ENCODE measurements at regions not wholly inside any gene's neighbourhood (a gene's known extent, or its start where the extent isn't known, plus 50 kb on each side); places are given as distances from the start of the nearest gene placed in this dataset.
"Not testable (repeated sequence)": the region's sequence is repeated elsewhere in the genome, so short reads cannot be mapped to it uniquely, and the experiment has no call there.

- intact Hi-C loops (cut with micrococcal nuclease) = no loop called here
- Histone ChIP-seq H3K4me2 (replicated peaks; ENCODE audit: extremely low read depth, low read length, poor library complexity, severe bottlenecking) (no peak overlapping the region), H3K4me1 (ENCODE audit: control insufficient read depth in 1 of 2, insufficient read depth in 2 of 2, low read length in 2 of 2) (no peaks in the 10 kb centered on the region), H3K27ac (ENCODE audit: low read depth in 1 of 2, low read length in 2 of 2) (no peak overlapping the region), H2AFZ (ENCODE audit: insufficient read depth, low read depth, low read length, poor library complexity, severe bottlenecking) (no peak overlapping the region), H3K4me3 (replicated peaks in 1 of 3; ENCODE audit: low read depth in 2 of 3, low read length in 3 of 3) (no peak overlapping the region), H4K20me1 (ENCODE audit: insufficient read depth, low read length) (no peaks in the 10 kb centered on the region), H3K9me3 (replicated peaks in 1 of 2; ENCODE audit: control insufficient read depth in 1 of 2, insufficient read depth in 1 of 2, low read length in 2 of 2) (peaks cover 0 to 4% of the 10 kb centered on the region in 2 donors), H3K27me3 (ENCODE audit: control insufficient read depth in 2 of 2, insufficient read depth in 2 of 2, low read length in 2 of 2) (no peaks in the 10 kb centered on the region), H3K9ac (ENCODE audit: insufficient read depth, low read length, poor library complexity, severe bottlenecking) (no peak overlapping the region), H3K36me3 (replicated peaks in 1 of 2; ENCODE audit: control insufficient read depth in 1 of 2, insufficient read depth in 2 of 2, low read length in 2 of 2) (no peaks in the 10 kb centered on the region), H3K79me2 (ENCODE audit: insufficient read depth, low read length) (no peaks in the 10 kb centered on the region)
- Mint-ChIP-seq H3K4me1 (peaks cover 7% of the 10 kb centered on the region), H3K9me3 (peaks cover 0 to 4% (median 0%) of the 10 kb centered on the region in 7 donors), H3K36me3 (no peaks in the 10 kb centered on the region), H3K27me3 (ENCODE audit: low read depth in 3 of 3) (no peaks in the 10 kb centered on the region), H3K27ac (no peak overlapping the region), H3K4me3 (no peak overlapping the region)
- WGBS (ENCODE audit: insufficient coverage) = no CpG with 5 or more reads among the region's 1 CpG
- TF ChIP-seq, protein P1, sequence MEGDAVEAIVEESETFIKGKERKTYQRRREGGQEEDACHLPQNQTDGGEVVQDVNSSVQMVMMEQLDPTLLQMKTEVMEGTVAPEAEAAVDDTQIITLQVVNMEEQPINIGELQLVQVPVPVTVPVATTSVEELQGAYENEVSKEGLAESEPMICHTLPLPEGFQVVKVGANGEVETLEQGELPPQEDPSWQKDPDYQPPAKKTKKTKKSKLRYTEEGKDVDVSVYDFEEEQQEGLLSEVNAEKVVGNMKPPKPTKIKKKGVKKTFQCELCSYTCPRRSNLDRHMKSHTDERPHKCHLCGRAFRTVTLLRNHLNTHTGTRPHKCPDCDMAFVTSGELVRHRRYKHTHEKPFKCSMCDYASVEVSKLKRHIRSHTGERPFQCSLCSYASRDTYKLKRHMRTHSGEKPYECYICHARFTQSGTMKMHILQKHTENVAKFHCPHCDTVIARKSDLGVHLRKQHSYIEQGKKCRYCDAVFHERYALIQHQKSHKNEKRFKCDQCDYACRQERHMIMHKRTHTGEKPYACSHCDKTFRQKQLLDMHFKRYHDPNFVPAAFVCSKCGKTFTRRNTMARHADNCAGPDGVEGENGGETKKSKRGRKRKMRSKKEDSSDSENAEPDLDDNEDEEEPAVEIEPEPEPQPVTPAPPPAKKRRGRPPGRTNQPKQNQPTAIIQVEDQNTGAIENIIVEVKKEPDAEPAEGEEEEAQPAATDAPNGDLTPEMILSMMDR (IDR thresholded peaks at IDR 0.05) = no peak
- DNase-seq = no peak
These were observed 1930.0 kb upstream of the AGA start for GRCh38 chr4:179372242-179372641.

DNA sequence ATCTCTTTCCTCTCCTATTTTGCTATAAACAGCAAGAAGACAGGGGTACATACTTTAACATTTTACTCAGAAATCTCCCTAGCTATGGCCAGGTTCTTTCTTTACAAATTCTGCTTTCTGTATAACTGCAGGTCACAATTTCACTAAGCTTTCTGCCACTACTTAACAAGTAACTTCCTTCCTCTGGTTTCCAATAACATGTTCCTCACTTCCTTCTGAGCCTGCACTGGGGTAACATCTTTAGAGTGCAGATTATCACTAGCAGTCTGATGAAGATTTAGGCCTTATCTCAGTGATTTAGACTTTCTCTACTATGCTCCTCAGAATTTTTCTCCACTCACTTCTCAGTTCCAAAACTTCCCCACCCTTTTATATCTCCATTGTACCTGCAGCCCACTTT lies 1930.5 kb upstream of the AGA start:
- Mint-ChIP-seq H3K36me3 (no peaks in the 10 kb centered on the region), H3K4me1 (peaks cover 7% of the 10 kb centered on the region), H3K27me3 (ENCODE audit: low read depth in 3 of 3) (no peaks in the 10 kb centered on the region), H3K4me3 (no peak overlapping the region), H3K27ac (no peak overlapping the region), H3K9me3 (peaks cover 0 to 4% (median 0%) of the 10 kb centered on the region in 7 donors)
- Histone ChIP-seq H3K4me1 (ENCODE audit: control insufficient read depth in 1 of 2, insufficient read depth in 2 of 2, low read length in 2 of 2) (no peaks in the 10 kb centered on the region), H3K27ac (ENCODE audit: low read depth in 1 of 2, low read length in 2 of 2) (no peak overlapping the region), H3K4me3 (replicated peaks in 1 of 3; ENCODE audit: low read depth in 2 of 3, low read length in 3 of 3) (no peak overlapping the region), H4K20me1 (ENCODE audit: insufficient read depth, low read length) (no peaks in the 10 kb centered on the region), H2AFZ (ENCODE audit: insufficient read depth, low read depth, low read length, poor library complexity, severe bottlenecking) (no peak overlapping the region), H3K9me3 (replicated peaks in 1 of 2; ENCODE audit: control insufficient read depth in 1 of 2, insufficient read depth in 1 of 2, low read length in 2 of 2) (peaks cover 0 to 4% of the 10 kb centered on the region in 2 donors), H3K27me3 (ENCODE audit: control insufficient read depth in 2 of 2, insufficient read depth in 2 of 2, low read length in 2 of 2) (no peaks in the 10 kb centered on the region), H3K9ac (ENCODE audit: insufficient read depth, low read length, poor library complexity, severe bottlenecking) (no peak overlapping the region), H3K4me2 (replicated peaks; ENCODE audit: extremely low read depth, low read length, poor library complexity, severe bottlenecking) (no peak overlapping the region), H3K79me2 (ENCODE audit: insufficient read depth, low read length) (no peaks in the 10 kb centered on the region), H3K36me3 (replicated peaks in 1 of 2; ENCODE audit: control insufficient read depth in 1 of 2, insufficient read depth in 2 of 2, low read length in 2 of 2) (no peaks in the 10 kb centered on the region)
- TF ChIP-seq, protein P1 (IDR thresholded peaks at IDR 0.05) = no peak
- no peak for DNase-seq
- intact Hi-C loops (cut with micrococcal nuclease) = no loop called here

DNA sequence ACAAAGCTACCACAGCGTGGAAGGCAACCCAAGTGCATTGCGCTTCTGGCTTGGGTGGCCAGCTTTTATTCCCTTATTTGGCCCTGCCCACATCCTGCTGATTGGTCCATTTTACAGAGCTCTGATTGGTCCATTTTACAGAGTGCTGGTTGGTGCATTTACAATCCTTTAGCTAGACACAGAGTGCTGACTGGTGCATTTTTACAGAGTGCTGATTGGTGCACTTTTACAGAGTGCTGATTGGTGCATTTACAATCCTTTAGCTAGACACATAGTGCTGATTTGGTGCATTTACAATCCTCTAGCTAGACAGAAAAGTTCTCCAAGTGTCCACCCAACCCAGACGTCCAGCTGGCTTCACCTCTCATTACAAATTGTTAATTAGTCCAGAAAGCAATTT lies 1936.6 kb upstream of the AGA start:
- H3K4me1 ChIP-seq (ENCODE audit: control insufficient read depth in 1 of 2, insufficient read depth in 2 of 2, low read length in 2 of 2); H3K27me3 Mint-ChIP-seq (ENCODE audit: low read depth in 3 of 3); H3K9me3 Mint-ChIP-seq; H2AFZ ChIP-seq (ENCODE audit: insufficient read depth, low read depth, low read length, poor library complexity, severe bottlenecking); H3K4me1 Mint-ChIP-seq; H3K4me3 ChIP-seq (replicated peaks in 1 of 3; ENCODE audit: low read depth in 2 of 3, low read length in 3 of 3); H3K36me3 ChIP-seq (replicated peaks in 1 of 2; ENCODE audit: control insufficient read depth in 1 of 2, insufficient read depth in 2 of 2, low read length in 2 of 2); H3K27ac ChIP-seq (ENCODE audit: low read depth in 1 of 2, low read length in 2 of 2); H3K27me3 ChIP-seq (ENCODE audit: control insufficient read depth in 2 of 2, insufficient read depth in 2 of 2, low read length in 2 of 2); H3K79me2 ChIP-seq (ENCODE audit: insufficient read depth, low read length); H3K4me3 Mint-ChIP-seq; DNase-seq; H3K4me2 ChIP-seq (replicated peaks; ENCODE audit: extremely low read depth, low read length, poor library complexity, severe bottlenecking); H3K36me3 Mint-ChIP-seq; H3K9ac ChIP-seq (ENCODE audit: insufficient read depth, low read length, poor library complexity, severe bottlenecking); H4K20me1 ChIP-seq (ENCODE audit: insufficient read depth, low read length); H3K9me3 ChIP-seq (replicated peaks in 1 of 2; ENCODE audit: control insufficient read depth in 1 of 2, insufficient read depth in 1 of 2, low read length in 2 of 2); H3K27ac Mint-ChIP-seq; intact Hi-C loops (cut with micrococcal nuclease): not testable (repeated sequence)
- WGBS (ENCODE audit: insufficient coverage) = 100% methylated on average over 3 of the region's 3 CpGs

Data from CD14-positive monocyte (primary cell).